B cell (primary cell): ENCODE measurements at regions not wholly inside any gene's neighbourhood (a gene's known extent, or its start where the extent isn't known, plus 50 kb on each side); places are given as distances from the start of the nearest gene placed in this dataset.

ENCODE experiments used
- ATAC-seq: fragments of 200-7000 bp; cut with Tn5 transposase; one replicate; pipeline ENCODE4 v1.10.0; 2021; ENCODE audit warnings: low read depth, mild to moderate bottlenecking, moderate number of reproducible peaks, moderate library complexity
- CTCF ChIA-PET: fragments of 350-600 bp; sonication (Branson Sonifier 250); formaldehyde crosslinking; loops from one replicate; lab custom pipeline; 2021; ENCODE audit warnings: antibody characterized with exemption, inconsistent platforms; lab: Charles Lee
- POLR2A ChIA-PET: fragments of 350-600 bp; sonication (Branson Sonifier 250); formaldehyde crosslinking; loops from one replicate; lab custom pipeline; 2021; ENCODE audit warnings: antibody characterized with exemption; lab: Charles Lee
- DNase-seq: peaks from one replicate; pipeline ENCODE4 v3.0.0; 2013
- H2AFZ ChIP-seq: 2 replicates; pipeline ENCODE4 v1.6.1; 2012; ENCODE audit warnings: mild to moderate bottlenecking, low read depth, low read length; ENCODE audit not compliant: insufficient read depth, poor library complexity, severe bottlenecking
- H3K27ac ChIP-seq, 2 donors: 1 replicate in 1 of 2; 2 replicates in 1 of 2; pipeline ENCODE4 v1.5.1; 2012 to 2013; ENCODE audit warnings: low read length in 2 of 2, mild to moderate bottlenecking in 2 of 2, moderate library complexity in 1 of 2
- H3K27me3 ChIP-seq, 4 experiments: fragments of 200-600 bp in 1 of 4; sonication (generic) in 1 of 4; replicated peaks in 1 of 4; 1 replicate in 2 of 4; 2 replicates in 2 of 4; pipeline versions ENCODE4 v1.6.1 to v1.7.0; 2013 to 2016; ENCODE audit warnings: low read length in 3 of 4, mild to moderate bottlenecking in 2 of 4, mixed read lengths in 1 of 4, moderate library complexity in 1 of 4; ENCODE audit not compliant: insufficient read depth in 4 of 4, control insufficient read depth in 3 of 4; ENCODE audit errors: control extremely low read depth in 1 of 4
- H3K36me3 ChIP-seq, 2 experiments: replicated peaks in 1 of 2; 1 replicate in 1 of 2; 2 replicates in 1 of 2; pipeline versions ENCODE4 v1.6.1 to v1.7.1; 2013; ENCODE audit warnings: low read length in 1 of 2; ENCODE audit not compliant: insufficient read depth in 2 of 2, control insufficient read depth in 1 of 2; ENCODE audit errors: control extremely low read depth in 1 of 2, extremely low read depth in 1 of 2
- H3K4me1 ChIP-seq, 2 donors: fragments of 200-600 bp in 1 of 2; sonication (generic) in 1 of 2; 1 replicate in 1 of 2; 2 replicates in 1 of 2; pipeline versions ENCODE4 v1.5.1 to v1.6.1; 2013 to 2017; ENCODE audit warnings: low read length in 2 of 2; ENCODE audit not compliant: control insufficient read depth in 2 of 2, insufficient read depth in 2 of 2
- H3K4me2 ChIP-seq: replicated peaks from 2 replicates; pipeline ENCODE3; 2012; ENCODE audit warnings: mild to moderate bottlenecking, low read depth, low read length; ENCODE audit not compliant: poor library complexity, severe bottlenecking
- H3K4me3 ChIP-seq, 5 experiments: fragments of 200-600 bp in 1 of 5; sonication (generic) in 1 of 5; 1 replicate in 3 of 5; 2 replicates in 2 of 5; pipeline versions ENCODE4 v1.5.1 to v1.7.0; 2011 to 2016; ENCODE audit warnings: low read length in 4 of 5, mild to moderate bottlenecking in 4 of 5, low read depth in 2 of 5, control low read depth in 1 of 5, moderate library complexity in 1 of 5; ENCODE audit not compliant: insufficient read depth in 1 of 5; ENCODE audit errors: control extremely low read depth in 1 of 5, extremely low read depth in 1 of 5
- H3K79me2 ChIP-seq: fragments of 200-600 bp; sonication (generic); one replicate; pipeline ENCODE4 v1.6.0; 2016; ENCODE audit warnings: low read length; ENCODE audit not compliant: control insufficient read depth, insufficient read depth
- H3K9ac ChIP-seq: fragments of 200-600 bp; sonication (generic); 2 replicates; pipeline ENCODE4 v1.6.1; 2017; ENCODE audit warnings: mild to moderate bottlenecking, low read length, moderate library complexity
- H3K9me3 ChIP-seq, 3 donors: one replicate each; pipeline versions ENCODE4 v1.6.1 to v1.7.1; 2013; ENCODE audit warnings: low read length in 2 of 3; ENCODE audit not compliant: control insufficient read depth in 2 of 3, insufficient read depth in 1 of 3; ENCODE audit errors: control extremely low read depth in 1 of 3
- H4K20me1 ChIP-seq: 2 replicates; pipeline ENCODE4 v1.6.0; 2012; ENCODE audit warnings: mild to moderate bottlenecking, low read length; ENCODE audit not compliant: insufficient read depth, control insufficient read depth, poor library complexity, severe bottlenecking
- H3K27ac Mint-ChIP-seq: one replicate; pipeline ENCODE4 v1.8.0; 2021; ENCODE audit warnings: mixed read lengths
- H3K27me3 Mint-ChIP-seq: one replicate; pipeline ENCODE4 v1.8.0; 2021; ENCODE audit warnings: mixed read lengths
- H3K4me1 Mint-ChIP-seq: one replicate; pipeline ENCODE4 v1.8.0; 2021; ENCODE audit warnings: mixed read lengths
- H3K4me3 Mint-ChIP-seq: one replicate; pipeline ENCODE4 v1.8.0; 2021; ENCODE audit warnings: mixed read lengths
- H3K9me3 Mint-ChIP-seq: one replicate; pipeline ENCODE4 v1.8.0; 2022; ENCODE audit warnings: mixed read lengths; ENCODE audit not compliant: insufficient read depth
- EZH2 ChIP-seq: IDR thresholded peaks from 2 replicates; pipeline ENCODE4 v1.6.1; 2012; ENCODE audit warnings: borderline replicate concordance, low read depth, mild to moderate bottlenecking, moderate library complexity, low read length; ENCODE audit not compliant: insufficient read depth, poor library complexity, severe bottlenecking
- WGBS: methylation state at CpG from one replicate; pipeline ENCODE4 v1.1.5; 2013; ENCODE audit warnings: missing lambda C conversion rate; ENCODE audit not compliant: insufficient coverage; 5-methylcytosine and 5-hydroxymethylcytosine counted together
- intact Hi-C: fragments of 100-400 bp; cut with micrococcal nuclease; formaldehyde crosslinking; loops from one replicate; pipeline ENCODE4 v1.10.0; 2022
- TF ChIP-seq, protein P1 (sequence below): fragments of 200-600 bp; IDR thresholded peaks from one replicate; pipeline ENCODE4 v1.8.0; 2022; ENCODE audit warnings: antibody characterized with exemption, mild to moderate bottlenecking

- H4K20me1 ChIP-seq = no peaks in the 10 kb centered on the region
- Mint-ChIP-seq H3K9me3 (peaks cover 2% of the 10 kb centered on the region), H3K27ac (no peak overlapping the region), H3K27me3 (no peaks in the 10 kb centered on the region), H3K4me1 (no peaks in the 10 kb centered on the region), H3K4me3 (no peak overlapping the region)
- H2AFZ ChIP-seq = no peak overlapping the region
- H3K27me3 ChIP-seq = peaks cover 0 to 2% (median 0%) of the 10 kb centered on the region in 4 experiments
- H3K36me3 ChIP-seq = no peaks in the 10 kb centered on the region
- H3K4me3 ChIP-seq = no peak overlapping the region
- ChIA-PET POLR2A (no interaction called here), CTCF (no interaction called here)
- no peak overlapping the region for H3K4me2 ChIP-seq
- no peaks in the 10 kb centered on the region for H3K79me2 ChIP-seq
- intact Hi-C loops = no loop called here
- no peak overlapping the region for H3K27ac ChIP-seq
- no peak overlapping the region for H3K9ac ChIP-seq
- no peaks in the 10 kb centered on the region for H3K4me1 ChIP-seq
- 88% methylated on average over 1 of the region's 4 CpGs for WGBS
- DNase-seq (no peak), ATAC-seq (no peak)
- TF ChIP-seq EZH2 = no peak
- TF ChIP-seq, protein P1, sequence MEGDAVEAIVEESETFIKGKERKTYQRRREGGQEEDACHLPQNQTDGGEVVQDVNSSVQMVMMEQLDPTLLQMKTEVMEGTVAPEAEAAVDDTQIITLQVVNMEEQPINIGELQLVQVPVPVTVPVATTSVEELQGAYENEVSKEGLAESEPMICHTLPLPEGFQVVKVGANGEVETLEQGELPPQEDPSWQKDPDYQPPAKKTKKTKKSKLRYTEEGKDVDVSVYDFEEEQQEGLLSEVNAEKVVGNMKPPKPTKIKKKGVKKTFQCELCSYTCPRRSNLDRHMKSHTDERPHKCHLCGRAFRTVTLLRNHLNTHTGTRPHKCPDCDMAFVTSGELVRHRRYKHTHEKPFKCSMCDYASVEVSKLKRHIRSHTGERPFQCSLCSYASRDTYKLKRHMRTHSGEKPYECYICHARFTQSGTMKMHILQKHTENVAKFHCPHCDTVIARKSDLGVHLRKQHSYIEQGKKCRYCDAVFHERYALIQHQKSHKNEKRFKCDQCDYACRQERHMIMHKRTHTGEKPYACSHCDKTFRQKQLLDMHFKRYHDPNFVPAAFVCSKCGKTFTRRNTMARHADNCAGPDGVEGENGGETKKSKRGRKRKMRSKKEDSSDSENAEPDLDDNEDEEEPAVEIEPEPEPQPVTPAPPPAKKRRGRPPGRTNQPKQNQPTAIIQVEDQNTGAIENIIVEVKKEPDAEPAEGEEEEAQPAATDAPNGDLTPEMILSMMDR = no peak
- H3K9me3 ChIP-seq = peaks cover 0 to under 1% (median 0%) of the 10 kb centered on the region in 3 donors
Observed at GRCh38 chr15:93640411-93640962, 551.5 kb upstream of the RGMA start.

DNA sequence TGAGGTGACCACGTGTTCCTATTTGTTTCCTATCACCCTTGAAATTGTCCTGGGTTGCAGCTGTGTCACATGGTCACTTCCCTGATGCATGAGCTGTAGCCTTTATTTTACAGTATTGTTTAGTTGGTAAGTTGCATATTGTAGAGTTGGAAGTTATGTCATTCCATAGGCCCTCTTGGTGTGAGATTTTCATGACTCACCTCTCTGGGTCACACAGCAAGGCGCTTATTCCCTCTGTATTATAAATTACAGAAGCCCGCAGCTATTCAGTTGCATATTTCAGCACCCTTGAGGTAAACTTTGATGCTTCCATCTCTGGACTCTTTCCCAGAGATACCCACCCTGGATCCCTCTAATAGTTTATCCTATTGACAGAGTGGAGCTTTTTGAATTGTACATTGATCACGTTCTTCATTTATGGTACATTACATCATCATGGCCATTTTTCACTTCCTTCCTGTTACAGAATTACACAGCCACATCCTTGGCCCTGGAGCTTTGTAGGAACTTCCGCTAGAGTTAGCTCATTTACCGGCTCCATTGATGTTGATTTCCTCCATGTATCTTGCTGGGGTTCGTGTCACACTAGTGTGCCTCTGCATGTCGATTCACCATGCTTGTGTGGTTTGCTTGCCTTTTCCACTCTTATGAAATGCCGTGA, 543.1 kb upstream of the RGMA start:
- H3K79me2 ChIP-seq = no peaks in the 10 kb centered on the region
- DNase-seq (no peak), ATAC-seq (no peak)
- no peak overlapping the region for H3K4me2 ChIP-seq
- H3K36me3 ChIP-seq = no peaks in the 10 kb centered on the region
- no peak overlapping the region for H2AFZ ChIP-seq
- no peak overlapping the region for H3K4me3 ChIP-seq
- 84% methylated on average over 7 of the region's 9 CpGs for WGBS
- TF ChIP-seq EZH2 = no peak
- TF ChIP-seq, protein P1 = no peak
- H3K27ac ChIP-seq = no peak overlapping the region
- H3K9ac ChIP-seq = no peak overlapping the region
- no peaks in the 10 kb centered on the region for H3K27me3 ChIP-seq
- H3K9me3 Mint-ChIP-seq = no peaks in the 10 kb centered on the region
- no peaks in the 10 kb centered on the region for H4K20me1 ChIP-seq
- no peaks in the 10 kb centered on the region for H3K4me1 ChIP-seq
- ChIA-PET CTCF (no interaction called here), POLR2A (no interaction called here)
- H3K27me3 Mint-ChIP-seq = no peaks in the 10 kb centered on the region
- no peak overlapping the region for H3K27ac Mint-ChIP-seq
- H3K9me3 ChIP-seq = no peaks in the 10 kb centered on the region
- H3K4me1 Mint-ChIP-seq = no peaks in the 10 kb centered on the region
- intact Hi-C loops = no loop called here
- H3K4me3 Mint-ChIP-seq = no peak overlapping the region
